Fibroblast of skin of right biceps (primary cell): ENCODE measurements at regions not wholly inside any gene's neighbourhood (a gene's known extent, or its start where the extent isn't known, plus 50 kb on each side); places are given as distances from the start of the nearest gene placed in this dataset.
"Not testable (repeated sequence)": the region's sequence is repeated elsewhere in the genome, so short reads cannot be mapped to it uniquely, and the experiment has no call there.

Experiments used
- DNase-seq: peaks from one replicate; pipeline ENCODE4 v3.0.0-alpha.2; 2013

GRCh38 chr5:17367256-17367840 lies 130.7 kb upstream of the TAF11L2 start:
- DNase-seq: no peak

GRCh38 chr5:17370651-17371050 lies 127.4 kb upstream of the TAF11L2 start:
- no peak for DNase-seq

GRCh38 chr5:17373406-17373805 lies 124.6 kb upstream of the TAF11L2 start:
- DNase-seq: no peak

GRCh38 chr5:17373814-17374556 lies 124.0 kb upstream of the TAF11L2 start:
- DNase-seq: peak; percentile 54

GRCh38 chr5:17374973-17375742 lies 122.9 kb upstream of the TAF11L2 start:
- DNase-seq: no peak

GRCh38 chr5:17375886-17376285 lies 122.1 kb upstream of the TAF11L2 start:
- DNase-seq: not testable (repeated sequence)

- DNase-seq: peak; percentile 65
Observed at GRCh38 chr5:17378346-17378997, 119.6 kb upstream of the TAF11L2 start.

- peak; percentile 88 for DNase-seq
Observed at GRCh38 chr5:17379100-17379951, 118.7 kb upstream of the TAF11L2 start.

GRCh38 chr5:17381932-17382331 lies 116.1 kb upstream of the TAF11L2 start:
- DNase-seq: no peak

- no peak for DNase-seq
Observed at GRCh38 chr5:17383526-17383925, 114.5 kb upstream of the TAF11L2 start.

- no peak for DNase-seq
Observed at GRCh38 chr5:17384181-17384580, 113.8 kb upstream of the TAF11L2 start.

GRCh38 chr5:17388717-17389116 lies 109.3 kb upstream of the TAF11L2 start:
- no peak for DNase-seq

GRCh38 chr5:17394086-17394485 lies 103.9 kb upstream of the TAF11L2 start:
- no peak for DNase-seq

GRCh38 chr5:17395106-17395880 lies 102.7 kb upstream of the TAF11L2 start:
- DNase-seq: no peak

GRCh38 chr5:17396247-17396646 lies 101.8 kb upstream of the TAF11L2 start:
- no peak for DNase-seq

- peak; percentile 97 for DNase-seq
Observed at GRCh38 chr5:17398431-17398830, 99.6 kb upstream of the TAF11L2 start.

- DNase-seq: no peak
Observed at GRCh38 chr5:17398866-17399835, 98.9 kb upstream of the TAF11L2 start.

- DNase-seq: no peak
Observed at GRCh38 chr5:17399931-17400330, 98.1 kb upstream of the TAF11L2 start.

- DNase-seq: no peak
Observed at GRCh38 chr5:17400724-17401469, 97.1 kb upstream of the TAF11L2 start.
